Right ventricle myocardium superior (tissue), 1 donor: ENCODE measurements at regions not wholly inside any gene's neighbourhood (a gene's known extent, or its start where the extent isn't known, plus 50 kb on each side); places are given as distances from the start of the nearest gene placed in this dataset.

Source experiments
- ATAC-seq: fragments of 200-7000 bp; cut with Tn5 transposase; one replicate; pipeline ENCODE4 v1.9.1; 2020; ENCODE audit warnings: mild to moderate bottlenecking; ENCODE audit not compliant: poor library complexity
- DNase-seq: peaks from one replicate; pipeline ENCODE4 v3.0.0-alpha.2; 2020
- intact Hi-C: fragments of 100-400 bp; cut with DNase I; formaldehyde crosslinking; loops from one replicate; pipeline ENCODE4 v1.11.2; 2022
- donor health status: DM: no; HTN: yes; CAD: no; lungs with severe emphysema.

GRCh38 chr6:91135406-91136103, 548.7 kb upstream of the MAP3K7 start:
- no peak for ATAC-seq
- intact Hi-C loops = no loop called here

GRCh38 chr6:91132461-91132860, 545.6 kb upstream of the MAP3K7 start:
- ATAC-seq (no peak), DNase-seq (no peak)
- intact Hi-C loops = no loop called here

More at GRCh38 chr6:91135406-91136103, 548.7 kb upstream of the MAP3K7 start:
- DNase-seq = no peak

- DNase-seq (no peak), ATAC-seq (no peak)
- intact Hi-C loops = no loop called here
Measured at GRCh38 chr6:91130126-91130525, 543.3 kb upstream of the MAP3K7 start.

- ATAC-seq (no peak), DNase-seq (no peak)
- intact Hi-C loops = no loop called here
Measured at GRCh38 chr6:91127752-91128151, 540.9 kb upstream of the MAP3K7 start.

- DNase-seq = no peak
- intact Hi-C loops = no loop called here
- no peak for ATAC-seq
Measured at GRCh38 chr6:91126876-91127275, 540.0 kb upstream of the MAP3K7 start.

DNA sequence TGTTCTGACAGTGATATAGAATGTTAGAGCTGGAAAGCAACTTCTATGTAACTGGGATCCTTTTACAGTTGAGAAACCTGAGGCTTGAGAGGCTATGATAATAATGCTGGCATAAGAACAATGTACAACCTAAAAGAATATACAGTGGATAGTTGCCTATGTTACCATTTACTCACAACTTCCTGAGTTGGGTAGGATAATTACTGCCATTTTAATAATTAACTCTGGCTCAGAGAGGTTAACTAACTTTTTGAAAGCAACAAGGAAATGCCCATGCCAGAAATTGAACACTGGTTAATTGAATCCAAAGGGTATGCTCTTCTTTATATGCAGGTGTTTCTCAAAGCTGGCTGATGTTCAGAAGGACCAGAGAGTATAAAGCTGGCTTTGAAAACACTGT, 530.7 kb upstream of the MAP3K7 start:
- ATAC-seq (no peak), DNase-seq (no peak)
- intact Hi-C loops = no loop called here

- intact Hi-C loops = no loop called here
- no peak for ATAC-seq
Measured at GRCh38 chr6:91114123-91114708, 527.3 kb upstream of the MAP3K7 start.

GRCh38 chr6:91106083-91106482, 519.2 kb upstream of the MAP3K7 start:
- ATAC-seq (no peak), DNase-seq (no peak)
- intact Hi-C loops = no loop called here

More at GRCh38 chr6:91114123-91114708, 527.3 kb upstream of the MAP3K7 start:
- DNase-seq = no peak

DNA sequence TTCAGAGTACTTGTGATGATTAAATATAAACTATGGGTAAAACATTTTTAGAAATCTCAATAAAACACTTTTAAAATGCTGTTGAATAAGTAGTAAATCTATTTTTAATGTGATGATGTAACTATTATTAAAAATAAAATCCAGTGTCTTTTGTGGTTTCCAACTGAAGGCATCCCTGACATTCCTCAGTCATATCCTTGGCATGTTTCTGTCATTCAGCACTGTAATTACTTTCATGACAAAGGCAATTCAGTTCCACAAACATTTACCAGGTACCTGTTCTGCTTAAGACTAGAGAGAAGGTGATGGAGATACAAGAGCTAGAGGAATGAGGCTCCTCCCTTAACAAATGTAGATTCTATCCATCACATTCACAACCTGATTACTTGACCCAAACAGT, 518.7 kb upstream of the MAP3K7 start:
- ATAC-seq = no peak
- no peak for DNase-seq
- intact Hi-C loops = no loop called here

DNA sequence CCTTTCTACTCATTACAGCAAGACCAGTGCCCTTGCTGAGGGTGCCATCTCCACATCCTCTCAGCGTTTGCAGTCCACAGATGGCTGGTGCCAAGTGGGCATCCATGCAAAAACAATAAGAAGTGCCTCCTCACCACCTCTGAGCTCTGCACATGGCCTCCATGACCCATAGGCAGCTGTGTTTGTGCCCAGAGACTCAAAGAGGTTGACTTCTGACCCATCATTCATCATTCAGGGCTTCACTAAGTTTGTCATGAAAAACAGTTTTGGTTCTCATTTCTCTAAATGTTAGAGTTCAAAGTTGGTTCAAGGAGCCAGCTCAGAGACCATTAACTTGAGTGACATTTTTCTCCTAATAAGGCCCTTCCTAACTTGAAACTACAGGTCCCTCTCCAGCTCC, 512.6 kb upstream of the MAP3K7 start:
- ATAC-seq (no peak), DNase-seq (no peak)
- intact Hi-C loops = no loop called here

- intact Hi-C loops = no loop called here
- no peak for DNase-seq
- no peak for ATAC-seq
Measured at GRCh38 chr6:91098006-91098405, 511.1 kb upstream of the MAP3K7 start.

GRCh38 chr6:91097364-91097763, 510.5 kb upstream of the MAP3K7 start:
- DNase-seq (peak; percentile 71), ATAC-seq (peak; percentile 38)
- intact Hi-C loops = no loop called here

DNA sequence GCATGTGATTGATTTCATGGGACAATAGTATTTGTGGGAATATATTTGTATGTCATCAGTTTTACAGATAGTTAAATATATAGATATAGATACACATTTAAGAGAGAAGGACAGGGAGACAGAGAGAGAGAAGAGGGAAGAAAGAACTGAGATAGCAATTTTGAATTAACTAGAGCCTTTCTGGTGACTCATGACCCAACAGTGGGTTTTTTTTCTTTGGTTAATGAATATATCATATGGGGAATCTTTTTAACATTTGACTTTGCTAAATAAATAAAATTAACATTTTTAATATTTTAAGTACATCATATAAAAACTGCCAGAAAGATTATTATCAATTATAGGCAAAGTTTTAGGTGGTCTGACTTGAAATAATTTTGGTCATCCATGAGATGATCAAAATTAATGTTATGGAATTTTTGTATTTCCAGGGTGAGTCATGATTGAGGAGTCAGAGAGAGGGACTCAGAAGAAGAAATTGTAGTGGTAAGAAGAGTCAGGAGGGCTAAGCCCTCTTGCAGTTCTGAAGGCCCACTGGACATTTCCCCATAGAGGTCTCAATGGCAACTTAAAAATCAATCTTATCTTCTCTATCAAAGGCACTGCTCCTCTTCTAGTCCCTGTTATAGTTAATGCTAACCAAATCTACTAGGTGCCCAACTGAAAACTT, 508.1 kb upstream of the MAP3K7 start:
- ATAC-seq (no peak), DNase-seq (no peak)
- intact Hi-C loops = no loop called here

- intact Hi-C loops = no loop called here
- no peak for DNase-seq
- ATAC-seq = no peak
Measured at GRCh38 chr6:91094341-91094740, 507.5 kb upstream of the MAP3K7 start.

GRCh38 chr6:91088976-91089375, 502.1 kb upstream of the MAP3K7 start:
- ATAC-seq (no peak), DNase-seq (no peak)
- intact Hi-C loops = no loop called here

GRCh38 chr6:91088515-91088914, 501.6 kb upstream of the MAP3K7 start:
- intact Hi-C loops = no loop called here
- ATAC-seq (peak; percentile 38), DNase-seq (no peak)

GRCh38 chr6:91087908-91088307, 501.0 kb upstream of the MAP3K7 start:
- DNase-seq = no peak
- intact Hi-C loops = no loop called here
- ATAC-seq = peak; percentile 45

DNA sequence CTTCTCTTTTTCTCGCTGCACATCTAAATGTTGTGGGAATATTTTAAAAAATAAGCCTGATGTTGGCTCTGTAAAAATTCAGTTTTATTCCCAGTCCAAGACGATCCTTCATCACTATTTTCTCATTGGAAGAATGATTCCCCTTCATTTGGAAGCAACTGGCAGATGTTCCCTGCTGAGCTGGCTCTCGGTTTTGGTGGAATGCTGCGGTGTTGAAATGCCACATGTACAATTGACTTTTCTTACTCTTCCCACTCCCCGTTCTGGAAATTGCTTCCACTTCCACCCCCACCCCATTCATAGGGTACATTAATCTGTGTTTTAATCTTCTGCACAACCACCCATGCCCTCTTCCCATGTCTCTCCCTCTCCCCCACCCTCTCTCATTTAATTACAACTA, 496.3 kb upstream of the MAP3K7 start:
- DNase-seq (no peak), ATAC-seq (peak; percentile 43)
- intact Hi-C loops = no loop called here

DNA sequence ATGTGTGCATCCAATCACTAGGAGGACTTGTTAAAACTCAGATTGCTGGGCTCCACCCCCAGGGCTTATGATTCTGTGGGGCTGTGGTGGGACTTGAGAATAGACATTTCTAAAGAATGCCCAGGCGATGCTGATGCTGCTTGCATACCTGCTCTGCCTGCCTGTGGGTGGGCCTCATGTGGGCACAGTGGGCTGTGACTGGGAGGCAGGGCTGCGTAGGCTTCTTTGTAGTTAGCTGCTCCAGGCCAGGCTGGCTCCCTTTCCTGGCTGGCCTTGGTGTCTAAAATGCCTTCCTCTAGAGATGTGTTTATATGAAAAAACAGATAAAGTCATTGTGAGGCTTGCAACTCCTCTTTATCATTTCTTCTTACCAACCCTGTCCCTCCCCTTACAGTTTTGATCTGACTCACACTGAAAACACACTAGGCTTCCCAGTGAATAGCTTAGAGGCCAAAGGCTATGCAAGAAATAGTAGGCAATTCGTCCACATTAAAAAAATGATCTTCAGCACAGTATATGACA, 495.5 kb upstream of the MAP3K7 start:
- DNase-seq = no peak
- peak; percentile 31 for ATAC-seq
- intact Hi-C loops = no loop called here

GRCh38 chr6:91081452-91082067, 494.7 kb upstream of the MAP3K7 start:
- DNase-seq (no peak), ATAC-seq (peak; percentile 55)
- intact Hi-C loops = no loop called here
